M059J (cell line): ENCODE measurements at regions not wholly inside any gene's neighbourhood (a gene's known extent, or its start where the extent isn't known, plus 50 kb on each side); places are given as distances from the start of the nearest gene placed in this dataset.
A peak's percentile ranks its signal among the peaks of the same experiment; 100 is the strongest.
"Not testable (repeated sequence)": the region's sequence is repeated elsewhere in the genome, so short reads cannot be mapped to it uniquely, and the experiment has no call there.

ENCODE experiments used
- DNase-seq: peaks from one replicate; pipeline ENCODE4 v3.0.0-alpha.2; 2012; ENCODE audit warnings: low read depth

DNA sequence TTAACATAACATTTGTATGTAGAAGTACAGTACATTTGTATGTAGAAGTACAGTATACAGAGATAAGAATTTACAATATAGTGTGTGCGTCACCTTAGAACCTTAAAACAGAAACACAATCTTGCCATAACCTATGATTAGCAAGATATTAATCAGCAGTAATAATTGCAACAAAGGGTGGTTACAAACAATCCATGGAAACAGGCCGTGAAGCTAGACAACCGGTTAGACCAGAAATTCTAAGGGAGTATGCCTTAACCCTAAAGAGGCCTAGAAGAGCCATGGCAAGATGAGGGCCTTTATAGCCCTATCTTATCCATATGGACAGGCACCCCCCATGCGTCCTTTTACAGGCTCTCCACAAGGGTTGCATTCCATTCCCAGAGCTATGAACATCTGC is 605.9 kb downstream of the KCNT2 start:
- not testable (repeated sequence) for DNase-seq

DNA sequence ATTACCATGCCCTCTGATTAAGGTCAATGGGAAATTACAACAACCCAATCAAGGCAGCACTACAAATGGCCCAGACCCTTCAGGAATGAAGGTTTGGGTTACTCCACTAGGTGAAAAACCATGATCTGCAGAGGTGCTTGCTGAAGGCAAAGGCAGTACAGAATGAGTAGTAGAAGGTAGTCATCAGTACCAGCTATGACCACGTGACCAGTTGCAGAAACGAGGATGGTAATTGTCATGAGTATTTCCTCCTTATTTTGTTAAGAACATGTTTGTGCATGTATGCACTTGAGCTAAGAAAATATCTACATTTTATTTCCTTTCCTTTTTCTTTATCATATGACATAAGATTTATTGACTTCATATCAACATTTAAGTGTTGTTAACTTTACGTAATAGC is 607.1 kb downstream of the KCNT2 start:
- no peak for DNase-seq

DNA sequence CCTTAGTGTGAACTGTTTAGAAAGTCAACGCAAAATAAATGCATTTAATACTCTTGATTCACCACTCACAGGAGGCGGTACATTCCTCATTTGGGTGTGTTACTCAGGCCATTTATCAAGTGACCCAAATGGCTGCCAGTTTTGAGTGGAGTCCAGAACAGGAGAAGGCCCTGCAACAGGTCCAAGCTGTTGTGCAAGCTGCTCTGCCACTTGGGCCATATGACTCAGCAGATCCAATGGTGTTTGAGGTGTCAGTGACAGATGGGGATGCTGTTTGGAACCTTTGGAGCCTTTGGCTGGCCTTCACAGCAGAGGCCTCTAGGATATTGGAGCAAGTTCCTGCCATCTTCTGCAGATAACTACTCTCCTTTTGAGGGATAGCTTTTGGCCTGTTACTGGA is 609.2 kb downstream of the KCNT2 start:
- no peak for DNase-seq

DNA sequence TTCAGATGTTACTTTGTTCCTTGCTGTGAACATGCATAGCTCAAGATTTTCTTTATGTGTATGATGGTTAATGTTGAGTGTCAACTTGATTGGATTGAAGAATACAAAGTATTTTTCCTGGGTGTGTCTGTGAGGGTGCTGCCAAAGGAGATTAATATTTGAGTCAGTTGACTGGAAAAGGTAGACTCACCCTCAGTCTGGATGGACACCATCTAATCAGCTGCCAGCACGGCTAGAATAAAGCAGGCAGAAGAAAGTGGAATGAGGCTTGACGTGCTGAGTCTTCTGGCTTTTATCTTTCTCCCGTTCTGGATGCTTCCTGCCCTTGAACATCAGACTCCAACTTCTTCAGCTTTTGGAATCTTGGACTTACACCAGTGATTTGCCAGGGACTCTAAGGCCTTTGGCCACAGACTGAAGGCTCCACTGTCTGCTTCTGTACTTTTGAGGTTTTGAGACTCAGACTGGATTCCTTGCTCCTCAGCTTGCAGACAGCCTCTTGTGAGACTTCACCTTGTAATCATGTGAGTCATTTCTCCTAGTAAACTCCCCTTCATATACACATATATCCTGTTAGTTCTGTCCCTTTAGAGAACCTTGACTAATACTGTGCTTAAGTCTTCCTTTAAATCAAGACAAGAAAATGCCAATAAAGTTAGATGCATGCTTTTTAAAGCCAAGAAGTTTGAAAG is 626.6 kb downstream of the KCNT2 start:
- DNase-seq: peak; percentile 7

DNA sequence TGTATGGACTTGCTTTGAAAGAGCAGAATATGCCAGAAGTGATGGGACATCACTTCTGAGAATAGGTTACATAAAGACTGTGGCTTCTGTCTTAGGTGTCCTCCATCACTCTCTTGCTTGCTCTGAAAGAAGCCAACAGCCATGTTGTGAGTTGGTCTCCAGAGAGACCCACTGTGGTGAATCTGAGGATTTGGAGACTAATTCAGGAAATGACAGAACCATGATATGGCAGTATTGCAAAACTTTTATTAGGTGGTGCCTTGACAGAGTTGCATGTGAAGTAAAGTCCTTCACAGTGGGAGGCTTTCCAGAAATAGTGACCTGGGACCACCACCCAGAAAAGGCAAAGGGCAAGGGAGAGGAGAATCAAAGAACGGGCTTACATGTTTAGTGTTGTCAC is 628.6 kb downstream of the KCNT2 start:
- no peak for DNase-seq

DNA sequence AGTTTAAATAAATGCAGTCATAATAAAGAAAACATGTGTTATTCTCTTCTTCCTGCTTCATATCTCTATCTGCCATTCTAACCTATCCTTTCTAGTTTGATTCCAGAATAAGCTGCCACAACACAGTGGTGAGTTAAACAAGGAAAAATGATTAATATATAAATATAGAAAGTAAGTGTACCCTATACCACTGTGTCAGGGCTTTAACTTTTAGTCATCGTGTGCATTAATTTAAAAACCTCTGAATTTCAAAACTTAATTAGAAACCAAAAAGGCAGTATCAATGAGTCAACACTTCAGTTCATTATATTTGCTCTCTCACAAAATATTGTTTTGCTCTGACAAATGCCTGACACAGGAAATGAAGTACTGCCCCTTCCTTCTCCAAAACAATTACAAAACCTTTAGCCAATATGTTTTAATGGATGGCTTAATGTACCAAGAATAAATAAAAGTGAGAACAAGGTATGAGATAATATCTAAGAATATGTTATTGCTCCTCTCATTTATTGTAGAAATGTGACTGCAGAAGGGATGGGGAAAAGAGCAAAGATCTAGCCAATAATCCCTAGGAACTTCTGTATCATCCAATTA is 634.8 kb downstream of the KCNT2 start:
- DNase-seq: no peak

DNA sequence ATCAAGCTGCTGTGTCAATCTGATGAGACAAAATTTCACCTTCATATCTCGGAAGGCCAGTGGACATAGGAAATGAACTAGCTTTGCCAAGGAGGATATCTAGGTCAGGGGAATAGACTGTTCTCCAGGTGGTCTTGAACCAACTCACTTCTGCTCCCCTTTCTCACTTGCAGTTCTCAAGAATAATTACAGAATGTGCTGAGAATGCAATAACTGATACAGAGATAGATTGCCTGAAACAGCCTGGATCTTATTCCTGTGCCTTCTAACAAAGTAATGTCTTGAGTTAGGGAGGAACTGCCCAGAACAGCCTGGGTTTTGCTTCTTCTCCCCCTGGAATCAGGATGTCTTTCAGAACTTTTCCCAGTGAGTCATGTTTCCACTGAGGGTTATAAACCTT is 636.7 kb downstream of the KCNT2 start:
- no peak for DNase-seq

DNA sequence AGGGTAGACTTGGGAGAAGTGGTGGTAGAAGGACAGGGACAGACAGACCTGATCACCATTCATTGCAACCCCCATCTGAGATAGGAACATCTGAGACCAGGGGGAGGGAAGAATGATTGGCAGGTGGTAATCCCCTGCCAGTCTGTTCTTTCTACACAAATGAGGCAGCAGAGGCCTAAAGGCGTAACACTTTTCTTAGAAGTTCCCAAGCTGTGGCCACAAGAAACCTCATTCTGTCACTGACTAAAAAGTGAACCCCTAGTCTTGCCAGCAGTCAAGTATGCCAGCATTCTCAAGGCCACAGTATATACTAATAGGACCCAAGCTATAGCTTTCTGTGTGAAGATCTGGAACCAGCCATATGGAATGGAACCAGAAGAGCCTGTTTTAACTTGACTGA is 638.0 kb downstream of the KCNT2 start:
- DNase-seq: no peak

DNA sequence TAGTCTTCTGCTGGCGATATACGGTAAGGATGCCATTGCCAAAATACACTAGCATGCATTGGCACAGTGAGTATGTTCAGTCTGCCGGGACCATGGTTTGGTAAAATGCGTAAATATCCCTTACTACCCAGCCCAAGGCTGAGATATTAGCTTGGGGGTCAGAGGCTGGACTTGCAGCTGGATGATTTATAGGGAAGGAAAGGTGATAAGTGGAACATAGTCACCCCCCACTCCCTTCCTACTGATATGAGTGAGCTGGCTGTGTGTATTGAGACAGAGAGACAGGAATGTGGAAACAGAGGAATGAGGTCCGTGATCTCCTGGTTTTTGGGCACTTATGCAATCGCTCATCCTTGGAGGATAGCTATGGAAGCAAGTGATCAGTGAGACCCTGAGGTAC is 642.8 kb downstream of the KCNT2 start:
- no peak for DNase-seq

DNA sequence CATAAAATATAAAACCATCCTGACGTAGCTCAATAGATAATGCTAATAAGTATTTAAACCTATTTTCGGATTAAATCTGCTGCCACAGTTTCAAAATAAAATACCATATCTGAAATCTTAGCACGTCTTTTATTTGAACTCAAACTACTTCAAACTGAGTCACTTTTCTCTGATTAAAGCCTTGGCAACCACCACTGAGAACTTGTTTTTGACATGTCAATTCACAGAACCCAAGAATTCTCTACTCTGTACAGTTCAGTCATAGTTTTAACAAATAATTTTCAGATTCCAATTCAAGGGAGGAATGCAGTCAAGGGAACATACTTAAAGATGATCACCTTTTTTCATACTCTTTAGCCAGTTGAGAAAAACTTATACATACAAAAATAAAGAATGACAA is 643.2 kb downstream of the KCNT2 start:
- DNase-seq: no peak

DNA sequence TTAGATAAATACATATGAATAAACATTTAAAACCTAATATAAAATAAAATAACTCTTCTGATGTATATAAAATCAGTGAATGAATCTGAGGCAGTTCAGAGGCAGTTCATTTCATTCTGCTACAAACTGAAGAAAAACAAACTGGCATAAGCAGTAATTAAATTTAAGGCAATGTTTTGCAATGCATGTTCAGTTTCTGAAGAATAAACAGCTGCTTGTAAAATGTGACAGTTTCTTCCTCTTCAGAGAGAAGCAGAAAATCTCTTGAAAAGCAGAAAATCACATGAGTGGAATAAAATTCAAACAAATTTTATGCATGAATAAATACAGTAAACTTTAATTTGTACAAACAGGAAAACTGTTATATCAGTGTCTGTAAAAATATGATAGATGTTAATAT is 643.7 kb downstream of the KCNT2 start:
- DNase-seq: no peak

DNA sequence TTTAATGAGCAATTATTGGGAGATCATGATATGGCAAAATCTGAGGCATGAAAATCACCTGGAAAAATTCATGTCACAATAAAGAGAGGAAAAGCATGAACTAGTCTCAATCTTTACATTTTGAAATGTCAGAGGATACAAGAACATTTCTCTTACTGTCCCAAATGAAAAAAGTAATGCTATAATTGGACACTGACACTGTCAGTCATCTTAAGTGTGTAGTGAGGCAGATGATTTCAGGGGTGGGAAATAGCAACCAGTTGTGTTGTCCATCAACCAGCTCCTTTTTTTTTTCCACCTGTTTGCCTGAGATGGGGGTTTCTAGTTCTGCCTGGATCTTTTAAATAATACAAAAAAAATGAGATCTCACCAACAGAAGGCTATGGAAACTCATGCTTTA is 646.2 kb downstream of the KCNT2 start:
- no peak for DNase-seq

DNA sequence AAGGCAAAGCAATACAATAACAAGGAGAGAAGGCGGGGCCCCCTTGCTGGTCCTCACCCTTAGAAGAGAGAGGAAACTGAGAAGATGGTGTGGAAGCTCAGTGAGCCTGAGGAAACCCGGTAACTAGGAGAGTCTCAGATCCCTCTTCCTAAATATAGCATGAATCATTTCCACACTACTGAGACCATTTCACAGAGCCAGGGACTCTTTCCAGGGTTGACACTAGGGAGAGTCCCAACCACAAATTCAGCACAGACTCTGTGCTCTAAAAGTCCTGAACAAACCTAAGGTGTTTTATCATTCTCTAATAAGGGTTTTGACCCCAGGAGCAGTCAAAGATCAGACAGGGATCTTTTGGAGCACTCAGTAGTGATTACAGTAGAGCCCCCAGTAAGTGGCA is 647.7 kb downstream of the KCNT2 start:
- DNase-seq: no peak

DNA sequence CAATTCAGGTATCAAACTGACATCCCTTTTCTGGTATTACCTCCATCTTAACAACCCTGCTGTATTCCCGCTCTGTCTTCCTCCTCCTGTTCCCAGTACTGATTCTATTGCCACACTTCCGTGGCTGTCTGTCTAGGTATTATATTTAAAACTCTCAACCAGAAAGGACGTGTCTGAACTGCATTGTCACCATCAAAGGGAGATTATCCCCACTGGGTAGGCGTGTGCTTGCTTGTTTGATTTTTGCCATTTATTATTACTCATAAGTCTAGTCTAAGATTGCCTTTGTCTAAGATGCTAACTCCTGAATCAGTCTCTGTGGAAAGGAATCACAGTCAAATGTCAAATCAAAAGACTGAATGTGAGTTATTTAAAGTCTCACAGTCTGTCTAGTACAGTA is 650.1 kb downstream of the KCNT2 start:
- no peak for DNase-seq

DNA sequence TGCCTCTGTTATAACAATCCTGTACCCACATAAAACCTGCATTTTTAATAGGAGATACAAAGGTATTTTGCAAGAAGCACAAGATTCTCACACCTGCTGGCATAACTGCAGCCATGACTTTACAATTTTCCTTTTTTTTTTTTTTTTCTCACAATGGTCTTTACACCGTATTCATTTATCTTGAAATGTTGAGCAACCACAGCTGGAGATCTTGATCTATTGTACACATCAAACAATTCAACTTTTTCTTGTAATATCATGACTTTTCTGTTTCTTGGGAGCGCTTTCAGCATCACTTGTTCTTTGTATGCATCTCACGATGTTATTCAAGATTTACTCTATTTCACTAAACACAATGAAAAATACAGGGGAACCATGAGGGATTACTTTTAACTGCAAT is 651.4 kb downstream of the KCNT2 start:
- DNase-seq: no peak

DNA sequence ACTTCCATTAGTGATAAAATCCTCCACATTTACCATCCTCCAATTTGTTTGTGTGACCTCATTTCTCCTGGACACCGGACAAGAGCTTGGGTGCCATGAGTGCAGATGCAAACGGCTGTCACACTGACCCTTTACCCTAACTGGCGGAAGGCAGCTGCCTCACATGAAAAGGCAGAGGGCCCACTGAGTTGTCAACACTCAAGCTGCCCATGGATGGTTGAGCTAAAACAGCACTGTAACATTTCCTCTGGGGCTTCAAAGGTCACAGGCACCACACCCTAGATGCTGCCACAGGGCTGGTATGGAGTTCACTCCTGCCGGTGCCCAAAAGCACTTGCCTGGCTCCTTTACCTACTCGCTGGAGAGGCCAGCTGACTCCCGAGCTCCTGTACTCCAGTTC is 653.4 kb downstream of the KCNT2 start:
- no peak for DNase-seq

DNA sequence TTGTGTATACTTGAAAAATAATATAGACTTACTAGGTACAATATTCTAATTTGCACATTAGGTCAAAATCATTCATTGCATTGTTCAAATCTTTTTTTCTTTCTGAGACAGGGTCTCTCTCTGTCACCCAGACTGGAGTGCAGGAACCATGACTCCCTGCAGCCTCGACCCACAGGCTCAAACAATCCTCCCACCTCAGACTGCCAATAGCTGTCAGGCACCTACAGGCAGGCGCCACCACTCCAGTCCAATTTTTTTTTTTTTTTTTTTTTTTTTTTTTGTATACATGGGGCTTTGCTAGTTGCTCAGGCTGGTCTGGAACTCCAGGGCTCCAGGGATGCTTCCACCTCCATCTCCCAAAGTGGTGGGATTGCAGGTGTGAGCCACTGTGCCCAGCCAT is 656.9 kb downstream of the KCNT2 start:
- DNase-seq: peak; percentile 9

DNA sequence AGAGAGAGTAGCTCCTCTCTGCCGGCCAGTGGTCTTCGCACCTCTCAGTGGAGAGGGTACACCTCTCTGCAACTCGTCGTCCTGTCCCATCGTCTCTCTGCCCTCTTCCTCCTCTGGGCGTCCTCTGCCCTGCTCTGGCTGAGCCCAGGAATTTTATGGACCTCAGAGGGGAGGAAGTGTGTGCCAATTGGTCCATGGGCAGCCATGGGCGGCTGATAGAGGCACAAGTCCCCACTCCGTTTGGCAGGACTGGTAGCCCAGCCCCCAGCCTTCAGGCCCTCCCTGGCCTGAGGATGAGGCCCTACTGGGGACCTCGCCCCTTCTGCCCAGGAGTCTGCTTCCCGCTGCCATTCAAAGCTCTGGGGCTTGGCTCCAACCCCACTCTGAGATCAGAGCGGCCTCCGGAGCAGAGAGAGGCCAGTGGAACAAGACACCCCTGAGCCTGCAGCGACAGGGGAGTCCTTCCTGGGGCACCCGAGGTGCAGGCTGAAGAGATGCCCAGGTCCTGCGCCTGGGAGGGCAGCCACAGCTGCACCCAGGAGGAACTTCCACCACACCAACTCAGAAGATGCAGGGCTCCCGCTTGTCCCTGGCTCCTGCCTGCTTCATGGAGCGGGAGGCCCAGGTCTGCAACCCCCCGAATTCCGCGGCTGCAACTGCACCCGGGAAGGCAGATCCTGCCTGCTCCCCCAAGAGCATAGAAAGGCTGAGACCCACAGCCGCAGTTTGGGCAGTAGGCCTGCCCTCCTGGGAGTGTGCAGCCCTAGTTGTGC is 659.9 kb downstream of the KCNT2 start:
- no peak for DNase-seq

DNA sequence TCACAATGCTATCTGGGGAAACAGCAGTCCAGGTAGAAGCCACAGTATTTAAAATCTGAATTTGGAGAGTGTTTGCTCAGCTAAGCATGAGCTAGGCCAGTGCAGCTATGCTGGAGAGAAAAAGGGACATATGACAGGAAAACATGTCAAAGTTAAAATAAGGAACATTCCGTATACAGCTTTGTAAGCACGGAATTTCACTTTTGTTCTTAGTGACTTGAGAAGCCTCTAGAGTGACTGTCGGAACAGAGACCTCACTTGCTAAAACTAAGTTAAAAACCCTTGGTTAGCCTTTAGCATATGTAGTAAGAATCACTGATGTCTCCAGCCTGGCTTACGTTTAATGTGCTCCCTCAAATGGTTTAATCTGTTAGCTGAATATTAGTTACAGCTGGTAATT is 661.7 kb downstream of the KCNT2 start:
- no peak for DNase-seq

DNA sequence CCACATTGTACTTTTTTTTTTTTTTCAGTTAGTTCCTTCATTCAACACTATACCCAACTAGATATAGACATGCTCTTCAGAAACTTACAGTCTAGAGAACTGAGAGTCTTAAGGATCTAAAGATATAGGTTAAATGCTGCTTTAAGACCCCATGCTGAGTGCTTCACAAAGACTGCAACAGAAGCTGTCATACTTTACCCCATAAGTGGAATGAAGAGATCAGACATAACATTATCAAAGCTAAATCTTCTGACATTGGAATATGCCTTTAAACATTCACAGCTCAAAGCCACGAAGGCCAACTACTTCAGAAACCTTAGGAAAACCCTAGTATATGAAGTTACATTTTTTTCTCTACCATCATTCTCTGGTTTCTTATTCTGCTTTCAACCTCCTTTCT is 666.4 kb downstream of the KCNT2 start:
- no peak for DNase-seq

DNA sequence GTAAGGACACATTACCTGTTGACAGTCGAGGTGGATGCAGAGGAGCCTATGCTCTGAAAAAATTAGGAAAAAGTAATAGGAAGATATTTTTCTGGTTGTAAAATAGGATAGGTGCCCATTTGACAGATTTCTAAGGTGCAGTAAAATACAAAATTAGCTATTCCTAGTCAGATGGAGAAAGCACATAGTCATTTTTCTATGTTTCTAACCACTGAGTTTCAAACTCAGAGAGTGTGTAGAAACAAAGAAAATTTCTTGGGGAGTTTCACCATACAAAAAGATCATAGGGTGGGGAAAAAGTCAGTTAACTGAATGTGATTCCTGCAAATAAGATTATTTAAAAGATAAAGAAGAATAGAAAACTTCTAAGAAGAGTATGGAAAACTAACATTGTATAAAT is 666.9 kb downstream of the KCNT2 start:
- DNase-seq: no peak

DNA sequence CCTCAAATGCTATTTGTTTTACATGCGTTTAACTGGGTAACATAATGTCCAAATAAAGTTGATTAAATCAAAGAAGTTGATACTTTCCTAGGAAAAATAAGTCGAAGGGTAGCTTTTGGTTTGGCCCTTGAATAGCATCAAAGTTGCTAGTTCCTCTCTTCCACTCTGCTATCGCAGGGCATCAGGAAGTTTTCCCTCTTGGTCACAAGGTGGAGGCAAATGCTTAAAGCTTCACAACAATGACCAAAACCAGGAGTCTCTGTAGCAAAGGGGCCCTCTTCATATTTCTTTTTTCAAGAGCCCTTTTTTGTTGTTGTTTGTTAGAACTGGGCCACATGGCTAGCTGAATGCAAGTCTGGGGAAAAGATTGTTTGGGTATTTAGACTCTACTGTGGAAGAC is 668.4 kb downstream of the KCNT2 start:
- peak; percentile 8 for DNase-seq

DNA sequence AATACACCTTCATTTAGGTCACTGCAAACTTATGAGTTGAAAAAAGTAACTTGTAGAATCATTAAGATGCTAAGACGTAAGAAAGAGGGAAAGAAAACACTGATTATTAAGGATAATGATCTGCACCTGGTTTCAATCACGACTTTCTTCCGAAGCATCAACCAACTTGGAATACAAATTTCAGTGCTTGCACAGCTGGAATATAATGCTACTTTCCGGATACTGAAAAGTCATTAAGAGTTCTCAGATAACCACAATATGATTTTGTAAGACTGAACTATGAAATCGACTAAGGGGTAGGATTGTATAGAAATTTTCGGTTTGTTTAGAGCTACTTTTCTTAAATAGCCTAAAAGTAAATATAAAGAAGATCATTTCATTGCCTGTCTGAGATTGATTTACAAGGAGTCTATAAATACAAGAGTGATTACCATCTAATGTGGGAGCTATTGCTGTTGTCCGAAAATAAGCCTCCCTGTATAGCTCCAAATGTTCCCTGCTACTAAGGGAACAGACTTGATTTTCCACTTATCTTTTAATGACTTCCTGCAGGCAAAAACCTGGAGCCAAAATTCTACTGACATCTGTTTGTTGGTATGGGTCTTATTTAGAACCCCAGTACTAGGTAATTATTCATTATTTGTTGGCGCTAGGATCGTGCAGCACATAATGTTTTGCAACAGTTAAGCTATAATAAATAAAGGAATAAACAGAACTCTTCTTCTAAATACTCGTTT is 673.3 kb downstream of the KCNT2 start:
- DNase-seq: no peak
